Natural killer cell (primary cell): ENCODE measurements at regions not wholly inside any gene's neighbourhood (a gene's known extent, or its start where the extent isn't known, plus 50 kb on each side); places are given as distances from the start of the nearest gene placed in this dataset.

Source experiments
- ATAC-seq, 3 donors: fragments of 150-1000 bp in 2 of 3; fragments of 200-7000 bp in 1 of 3; cut with Tn5 transposase; 1 replicate in 1 of 3; 2 replicates in 2 of 3; pipeline ENCODE4 v1.10.0; 2021; ENCODE audit warnings: mild to moderate bottlenecking in 2 of 3, moderate library complexity in 2 of 3
- DNase-seq, 2 donors: peaks; one replicate each; pipeline versions ENCODE4 v3.0.0 to v3.0.0-alpha.2; 2013 to 2021; ENCODE audit warnings: mixed read lengths in 1 of 2
- H3K27ac ChIP-seq: one replicate; pipeline ENCODE4 v1.5.1; 2013; ENCODE audit warnings: mild to moderate bottlenecking, low read length
- H3K27me3 ChIP-seq: one replicate; pipeline ENCODE4 v1.6.1; 2013; ENCODE audit warnings: low read length; ENCODE audit not compliant: control insufficient read depth, insufficient read depth
- H3K36me3 ChIP-seq: one replicate; pipeline ENCODE4 v1.6.1; 2013; ENCODE audit warnings: low read length; ENCODE audit not compliant: control insufficient read depth, insufficient read depth
- H3K4me1 ChIP-seq: one replicate; pipeline ENCODE4 v1.6.1; 2013; ENCODE audit warnings: low read length; ENCODE audit not compliant: control insufficient read depth, insufficient read depth
- H3K4me3 ChIP-seq: one replicate; pipeline ENCODE4 v1.5.1; 2013; ENCODE audit warnings: low read length
- H3K9me3 ChIP-seq: one replicate; pipeline ENCODE4 v1.6.1; 2013; ENCODE audit warnings: low read length; ENCODE audit not compliant: control insufficient read depth, insufficient read depth
- H3K27ac Mint-ChIP-seq, 2 donors: one replicate each; pipeline ENCODE4 v1.8.0; 2022; ENCODE audit warnings: mild to moderate bottlenecking in 2 of 2, mixed read lengths in 2 of 2, moderate library complexity in 1 of 2
- H3K27me3 Mint-ChIP-seq, 2 donors: one replicate each; pipeline ENCODE4 v1.8.0; 2022; ENCODE audit warnings: low read depth in 2 of 2, mixed read lengths in 2 of 2
- H3K36me3 Mint-ChIP-seq: one replicate; pipeline ENCODE4 v1.8.0; 2022; ENCODE audit warnings: mixed read lengths
- H3K4me1 Mint-ChIP-seq, 2 donors: one replicate each; pipeline ENCODE4 v1.8.0; 2022; ENCODE audit warnings: mixed read lengths in 2 of 2
- H3K4me3 Mint-ChIP-seq: one replicate; pipeline ENCODE4 v1.8.0; 2022; ENCODE audit warnings: mild to moderate bottlenecking, moderate library complexity, mixed read lengths
- H3K9me3 Mint-ChIP-seq, 2 donors: one replicate each; pipeline ENCODE4 v1.8.0; 2022; ENCODE audit warnings: mixed read lengths in 2 of 2
- WGBS: methylation state at CpG from one replicate; pipeline ENCODE4 v1.1.7; 2013; ENCODE audit warnings: missing lambda C conversion rate; ENCODE audit not compliant: insufficient coverage; 5-methylcytosine and 5-hydroxymethylcytosine counted together
- intact Hi-C: fragments of 100-400 bp; cut with micrococcal nuclease; formaldehyde crosslinking; loops from one replicate; pipeline ENCODE4 v1.14.2; 2022
- TF ChIP-seq, protein P1 (sequence below): fragments of 200-600 bp; IDR thresholded peaks from one replicate; pipeline ENCODE4 v1.8.0; 2022; ENCODE audit warnings: antibody characterized with exemption

DNA sequence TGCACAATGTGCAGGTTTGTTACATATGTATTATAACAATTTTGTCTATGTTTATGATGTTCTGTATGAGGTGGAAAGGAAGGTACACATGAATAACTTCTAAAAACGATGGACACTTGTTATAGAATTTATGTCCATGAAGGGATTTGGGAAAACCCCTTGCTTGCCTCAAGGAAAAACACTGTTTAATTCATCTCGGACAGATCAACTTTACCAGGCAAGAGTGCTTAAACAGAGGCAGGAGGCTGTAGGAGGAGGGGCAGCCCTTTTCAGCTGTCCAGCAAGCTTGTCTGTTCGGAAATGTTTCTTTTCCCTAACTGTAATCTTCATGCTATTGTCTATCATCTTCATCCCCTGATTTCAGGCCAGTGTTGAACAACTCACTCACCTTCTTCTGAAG, 200.9 kb downstream of the CDC14C start:
- Mint-ChIP-seq H3K27me3 (no peaks in the 10 kb centered on the region), H3K36me3 (no peaks in the 10 kb centered on the region), H3K27ac (no peak overlapping the region), H3K4me1 (no peaks in the 10 kb centered on the region), H3K9me3 (peaks cover 3 to 7% of the 10 kb centered on the region in 2 donors), H3K4me3 (no peak overlapping the region)
- Histone ChIP-seq H3K36me3 (no peaks in the 10 kb centered on the region), H3K9me3 (peaks cover 3% of the 10 kb centered on the region), H3K27me3 (no peaks in the 10 kb centered on the region), H3K4me3 (no peak overlapping the region), H3K27ac (no peak overlapping the region), H3K4me1 (no peaks in the 10 kb centered on the region)
- intact Hi-C loops, result no loop called here
- 84% methylated on average over 3 of the region's 3 CpGs for WGBS
- DNase-seq (no peak), ATAC-seq (no peak)
- TF ChIP-seq, protein P1, sequence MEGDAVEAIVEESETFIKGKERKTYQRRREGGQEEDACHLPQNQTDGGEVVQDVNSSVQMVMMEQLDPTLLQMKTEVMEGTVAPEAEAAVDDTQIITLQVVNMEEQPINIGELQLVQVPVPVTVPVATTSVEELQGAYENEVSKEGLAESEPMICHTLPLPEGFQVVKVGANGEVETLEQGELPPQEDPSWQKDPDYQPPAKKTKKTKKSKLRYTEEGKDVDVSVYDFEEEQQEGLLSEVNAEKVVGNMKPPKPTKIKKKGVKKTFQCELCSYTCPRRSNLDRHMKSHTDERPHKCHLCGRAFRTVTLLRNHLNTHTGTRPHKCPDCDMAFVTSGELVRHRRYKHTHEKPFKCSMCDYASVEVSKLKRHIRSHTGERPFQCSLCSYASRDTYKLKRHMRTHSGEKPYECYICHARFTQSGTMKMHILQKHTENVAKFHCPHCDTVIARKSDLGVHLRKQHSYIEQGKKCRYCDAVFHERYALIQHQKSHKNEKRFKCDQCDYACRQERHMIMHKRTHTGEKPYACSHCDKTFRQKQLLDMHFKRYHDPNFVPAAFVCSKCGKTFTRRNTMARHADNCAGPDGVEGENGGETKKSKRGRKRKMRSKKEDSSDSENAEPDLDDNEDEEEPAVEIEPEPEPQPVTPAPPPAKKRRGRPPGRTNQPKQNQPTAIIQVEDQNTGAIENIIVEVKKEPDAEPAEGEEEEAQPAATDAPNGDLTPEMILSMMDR, result no peak

DNA sequence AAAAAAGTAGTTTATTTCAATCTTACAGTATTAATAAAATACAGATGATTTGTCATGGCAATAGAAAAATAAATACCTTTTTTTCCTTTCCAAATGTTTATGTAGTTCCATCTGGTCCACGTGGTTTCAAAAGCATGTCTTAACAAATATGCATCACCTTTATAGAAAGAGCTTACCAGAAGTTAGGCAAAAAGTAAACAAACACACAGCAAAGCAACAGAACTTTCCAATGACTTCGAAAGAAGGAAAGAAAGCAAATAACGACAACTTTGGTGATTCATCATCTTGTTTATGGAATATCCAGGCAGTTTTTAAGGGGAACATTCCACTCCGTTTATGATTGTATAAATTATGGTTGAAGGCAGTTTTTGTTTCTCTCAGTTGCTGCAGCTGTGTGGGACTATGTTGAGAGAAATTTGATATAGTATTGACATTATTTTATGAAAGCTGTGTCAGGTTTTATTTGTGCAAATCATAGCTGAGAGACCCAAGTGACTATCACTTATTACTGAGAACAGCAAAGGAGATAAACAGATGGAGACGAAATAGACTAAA, 203.1 kb downstream of the CDC14C start:
- Mint-ChIP-seq H3K4me1 (no peaks in the 10 kb centered on the region), H3K4me3 (no peak overlapping the region), H3K27ac (no peak overlapping the region), H3K27me3 (no peaks in the 10 kb centered on the region), H3K36me3 (no peaks in the 10 kb centered on the region), H3K9me3 (peaks cover 3 to 4% of the 10 kb centered on the region in 2 donors)
- no peaks in the 10 kb centered on the region for H3K36me3 ChIP-seq
- intact Hi-C loops, result no loop called here
- no peak overlapping the region for H3K27ac ChIP-seq
- WGBS, result 72% methylated on average over 5 of the region's 5 CpGs
- no peak for ATAC-seq
- H3K4me1 ChIP-seq, result no peaks in the 10 kb centered on the region
- H3K9me3 ChIP-seq, result no peaks in the 10 kb centered on the region
- DNase-seq, result no peak
- H3K4me3 ChIP-seq, result no peak overlapping the region
- TF ChIP-seq, protein P1, result no peak
- H3K27me3 ChIP-seq, result no peaks in the 10 kb centered on the region

DNA sequence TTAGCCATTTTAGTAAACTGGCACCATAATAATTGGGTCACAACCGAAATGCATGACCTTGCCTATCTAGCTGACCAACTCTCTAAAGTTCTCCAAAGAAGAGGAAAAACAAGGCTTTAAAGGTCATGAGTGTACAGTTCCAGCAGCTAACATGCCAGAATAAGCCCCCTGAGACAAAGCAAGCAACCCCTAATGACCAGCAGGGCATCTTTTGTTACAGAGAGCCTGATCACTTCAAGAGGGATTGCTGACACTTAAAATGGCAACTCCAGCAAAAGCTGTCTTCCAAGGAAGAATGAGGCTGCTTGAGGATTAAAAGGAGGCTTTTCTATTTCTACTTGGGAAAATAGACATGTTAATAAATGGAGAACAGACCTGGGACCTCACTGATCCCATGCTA, 213.6 kb downstream of the CDC14C start:
- no peak overlapping the region for H3K4me3 Mint-ChIP-seq
- no peaks in the 10 kb centered on the region for H3K36me3 ChIP-seq
- H3K36me3 Mint-ChIP-seq, result no peaks in the 10 kb centered on the region
- intact Hi-C loops, result no loop called here
- H3K9me3 Mint-ChIP-seq, result peaks cover 3 to 13% of the 10 kb centered on the region in 2 donors
- no peaks in the 10 kb centered on the region for H3K4me1 Mint-ChIP-seq
- H3K27me3 Mint-ChIP-seq, result no peaks in the 10 kb centered on the region
- H3K27ac Mint-ChIP-seq, result no peak overlapping the region
- TF ChIP-seq, protein P1, result no peak
- WGBS, result 88% methylated on average over 1 of the region's 1 CpG
- no peak overlapping the region for H3K27ac ChIP-seq
- no peak for ATAC-seq
- DNase-seq, result no peak
- H3K4me1 ChIP-seq, result no peaks in the 10 kb centered on the region
- H3K9me3 ChIP-seq, result no peaks in the 10 kb centered on the region
- no peak overlapping the region for H3K4me3 ChIP-seq
- H3K27me3 ChIP-seq, result no peaks in the 10 kb centered on the region

DNA sequence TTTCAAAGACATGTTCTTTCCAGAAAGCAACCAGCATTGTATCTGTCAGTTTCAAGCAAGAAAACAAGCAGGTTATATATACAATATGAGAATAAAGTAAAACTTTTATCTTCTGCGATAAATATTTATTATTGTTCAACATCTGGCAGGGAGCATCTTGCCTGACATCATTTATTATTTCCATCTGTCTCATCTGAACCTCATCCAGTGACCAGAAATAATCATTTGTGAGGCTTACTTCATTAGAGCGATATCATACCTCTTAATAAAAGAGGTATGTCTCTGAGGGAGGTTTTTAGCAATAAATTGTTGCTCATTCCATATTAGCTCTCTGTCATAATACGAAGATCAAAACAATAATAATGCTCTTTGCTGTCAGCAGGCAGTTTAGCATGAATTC, 226.1 kb downstream of the CDC14C start:
- ATAC-seq (no peak), DNase-seq (no peak)
- TF ChIP-seq, protein P1, result no peak
- H3K27ac ChIP-seq, result no peak overlapping the region
- H3K27ac Mint-ChIP-seq, result no peak overlapping the region
- no peaks in the 10 kb centered on the region for H3K36me3 Mint-ChIP-seq
- intact Hi-C loops, result no loop called here
- WGBS, result no CpG with 5 or more reads among the region's 3 CpGs
- peaks cover 7 to 13% of the 10 kb centered on the region in 2 donors for H3K9me3 Mint-ChIP-seq
- H3K9me3 ChIP-seq, result no peaks in the 10 kb centered on the region
- H3K4me3 Mint-ChIP-seq, result no peak overlapping the region
- no peak overlapping the region for H3K4me3 ChIP-seq
- H3K36me3 ChIP-seq, result no peaks in the 10 kb centered on the region
- H3K4me1 Mint-ChIP-seq, result no peaks in the 10 kb centered on the region
- no peaks in the 10 kb centered on the region for H3K4me1 ChIP-seq
- H3K27me3 ChIP-seq, result no peaks in the 10 kb centered on the region
- no peaks in the 10 kb centered on the region for H3K27me3 Mint-ChIP-seq
